Stimulated activated CD4-positive, alpha-beta T cell treated with anti-CD3 and anti-CD28 coated beads, TNF-alpha, amount 100 ng/mL, for 4 hours (primary cell): ENCODE measurements at regions not wholly inside any gene's neighbourhood (a gene's known extent, or its start where the extent isn't known, plus 50 kb on each side); places are given as distances from the start of the nearest gene placed in this dataset.
"Not testable (repeated sequence)": the region's sequence is repeated elsewhere in the genome, so short reads cannot be mapped to it uniquely, and the experiment has no call there.

Experiments used
- DNase-seq, 3 experiments: peaks; one replicate each; pipeline ENCODE4 v3.0.0-alpha.2; 2020; ENCODE audit warnings: low read depth in 3 of 3

DNA sequence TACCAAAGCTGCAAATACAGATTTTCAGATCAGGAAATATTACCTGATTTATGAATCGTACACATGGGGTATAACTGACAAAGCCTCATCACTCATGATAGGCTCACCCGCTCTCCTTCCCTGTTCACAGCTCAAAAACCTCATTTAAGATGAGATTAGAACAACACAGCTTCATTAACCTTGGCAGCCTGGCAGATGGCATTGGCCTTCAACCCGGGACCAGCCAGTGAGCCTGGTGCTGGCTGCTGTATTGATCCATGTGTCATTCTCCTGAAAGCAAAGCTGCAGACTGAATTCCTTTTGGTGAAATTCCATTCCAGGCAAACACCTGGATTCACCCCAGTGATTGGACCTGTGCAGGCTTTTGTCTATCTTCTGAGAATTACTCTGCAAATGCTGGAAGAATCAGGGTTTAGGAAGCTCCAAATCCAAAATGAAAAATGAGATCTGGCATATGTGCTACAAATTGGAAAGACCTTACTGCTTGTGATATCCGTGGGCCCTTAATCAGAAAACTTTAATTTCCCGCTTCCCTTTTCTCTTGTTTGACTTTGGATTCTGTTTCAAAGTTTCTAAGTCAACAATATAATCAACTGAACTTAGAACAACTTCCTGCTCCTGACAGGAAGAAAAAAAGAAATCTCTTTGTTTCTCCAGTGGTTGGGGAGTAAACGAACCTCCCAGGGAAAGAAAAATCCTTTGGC is 189.1 kb upstream of the KBTBD8 start:
- no peak for DNase-seq

DNA sequence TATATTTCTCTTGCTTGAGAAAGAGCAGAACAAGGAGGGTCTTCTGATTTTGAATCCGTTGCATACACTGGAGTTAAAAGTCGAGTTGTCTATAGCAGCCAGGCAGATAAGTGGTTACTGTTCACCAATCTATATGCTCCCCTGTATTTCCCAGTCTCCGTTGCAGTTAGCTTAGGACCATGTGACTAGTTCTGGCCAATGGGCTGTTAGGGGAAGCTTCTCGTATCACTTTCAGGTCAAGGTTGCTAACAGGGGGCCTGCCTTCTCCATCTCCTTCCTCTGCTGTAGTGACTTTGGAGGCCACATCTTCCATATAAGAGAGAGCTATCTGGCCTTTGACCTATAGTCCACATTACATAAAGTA is 188.5 kb upstream of the KBTBD8 start:
- no peak for DNase-seq

DNA sequence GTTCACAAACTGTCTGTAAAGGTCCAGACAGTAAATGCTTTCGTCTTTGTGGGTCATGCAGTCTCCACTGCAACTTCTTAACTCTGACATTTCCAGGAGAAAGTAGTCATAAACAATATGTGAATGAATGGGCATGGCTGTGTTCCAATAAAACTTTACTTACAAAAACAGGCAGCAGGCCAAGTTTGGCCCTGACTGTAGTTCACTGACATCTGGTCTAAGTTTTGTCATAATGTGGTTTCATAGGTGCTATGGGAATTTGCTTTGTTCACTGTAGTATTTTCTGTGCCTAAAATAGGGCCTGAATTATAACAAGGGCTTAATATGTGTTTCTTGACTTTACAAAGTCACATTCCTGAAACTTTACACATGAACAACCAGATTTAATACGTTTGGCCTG is 186.0 kb upstream of the KBTBD8 start:
- DNase-seq: no peak

DNA sequence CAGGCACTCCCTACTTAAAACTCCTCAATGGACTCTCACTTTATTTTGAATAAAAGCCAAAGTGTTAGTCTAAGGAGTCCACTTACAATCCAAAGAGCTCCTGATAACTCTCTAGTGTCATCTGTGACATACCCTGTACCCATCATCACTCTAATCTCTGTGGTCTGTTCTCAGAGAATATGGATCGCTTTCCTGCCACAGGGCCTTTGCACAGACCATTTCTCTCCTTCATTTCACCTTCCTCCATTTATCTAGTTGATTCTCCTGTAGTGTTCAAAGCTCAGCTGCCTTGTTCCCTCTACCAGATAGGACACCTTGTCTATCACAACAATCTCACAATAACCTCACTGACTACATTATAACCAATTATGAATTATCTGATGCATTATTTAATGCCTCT is 185.4 kb upstream of the KBTBD8 start:
- DNase-seq: no peak

DNA sequence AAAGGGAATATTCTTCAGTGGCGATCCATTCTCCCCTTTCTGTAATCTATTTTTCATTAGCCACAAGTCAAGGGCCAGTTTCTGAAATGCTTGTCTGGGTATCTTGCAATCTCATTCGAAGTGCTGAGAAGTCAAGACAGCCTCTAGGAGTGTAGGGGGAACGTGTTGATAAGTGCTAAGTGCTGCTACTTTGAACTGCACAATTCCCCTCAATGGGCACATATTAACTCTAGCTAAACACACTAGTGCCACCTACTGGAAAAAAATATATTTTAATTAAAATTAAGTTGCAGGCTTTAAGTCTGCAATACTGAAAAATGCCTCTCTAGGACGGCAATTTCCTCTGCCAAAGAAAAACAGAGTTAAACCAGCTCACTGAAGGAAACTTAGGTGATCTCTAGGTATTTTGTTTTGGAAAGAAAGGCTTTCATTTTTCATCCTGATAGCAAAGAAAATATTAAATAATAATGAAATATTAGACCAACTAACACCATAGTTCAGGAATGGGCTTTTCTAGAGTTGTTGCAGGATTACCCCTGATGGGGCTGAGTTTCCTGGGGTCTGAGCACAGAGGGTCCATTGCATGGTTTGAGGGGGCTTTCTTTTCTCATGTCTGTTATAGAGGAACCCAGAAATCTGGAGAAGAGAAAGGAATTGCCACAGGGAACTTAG is 181.9 kb upstream of the KBTBD8 start:
- no peak for DNase-seq

DNA sequence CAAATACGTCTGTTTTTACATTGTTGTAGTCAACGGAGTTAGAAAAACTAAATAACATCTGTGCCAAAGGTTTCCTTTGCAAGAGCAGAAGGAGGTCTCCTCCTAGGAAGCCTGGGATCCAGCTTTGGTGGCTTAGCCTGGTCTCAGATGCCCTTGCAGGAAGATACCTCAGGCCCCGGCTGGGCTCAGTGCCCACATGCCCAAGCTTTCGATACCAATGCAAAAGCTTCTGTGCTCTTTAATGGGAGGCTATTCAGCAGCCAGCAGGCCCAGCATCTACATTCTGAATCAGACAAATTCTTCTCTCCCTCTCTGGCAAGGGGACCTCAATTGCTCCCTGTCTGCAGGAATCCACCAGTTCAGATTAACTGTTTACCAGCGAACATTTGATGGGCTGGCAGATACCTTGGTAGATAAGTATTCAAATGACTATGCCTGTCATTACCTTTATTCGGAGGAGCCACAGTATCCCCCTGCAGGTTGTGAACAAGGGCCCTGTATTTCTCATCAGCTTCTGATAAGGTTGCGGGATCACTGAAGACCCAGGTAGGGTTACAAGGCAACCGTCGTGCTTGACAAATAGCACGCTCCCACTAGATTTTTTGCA is 180.1 kb upstream of the KBTBD8 start:
- DNase-seq: no peak

DNA sequence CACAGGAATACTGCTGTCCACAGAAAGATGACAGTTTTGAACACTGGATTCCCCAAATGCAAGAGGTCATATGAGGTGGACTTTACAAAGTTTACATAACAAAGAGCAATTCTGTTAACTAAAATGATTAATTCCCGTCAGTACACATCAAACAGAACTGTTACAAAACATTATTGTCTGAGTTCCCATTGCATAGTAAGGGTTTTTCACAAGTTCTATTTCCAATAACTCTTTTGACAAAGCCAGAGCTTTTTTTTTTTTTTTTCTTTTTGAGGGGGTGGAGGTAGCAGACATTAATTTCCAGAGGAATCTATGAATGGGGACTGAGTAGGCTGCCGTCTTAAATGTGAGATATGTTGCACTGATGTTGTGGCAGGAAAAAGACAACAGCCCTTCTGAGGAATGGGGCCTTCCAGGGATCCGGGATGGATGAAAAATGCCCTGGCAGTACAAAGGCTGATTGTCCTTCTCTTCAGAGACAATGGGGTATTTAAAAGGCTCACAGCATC is 178.1 kb upstream of the KBTBD8 start:
- DNase-seq: no peak

DNA sequence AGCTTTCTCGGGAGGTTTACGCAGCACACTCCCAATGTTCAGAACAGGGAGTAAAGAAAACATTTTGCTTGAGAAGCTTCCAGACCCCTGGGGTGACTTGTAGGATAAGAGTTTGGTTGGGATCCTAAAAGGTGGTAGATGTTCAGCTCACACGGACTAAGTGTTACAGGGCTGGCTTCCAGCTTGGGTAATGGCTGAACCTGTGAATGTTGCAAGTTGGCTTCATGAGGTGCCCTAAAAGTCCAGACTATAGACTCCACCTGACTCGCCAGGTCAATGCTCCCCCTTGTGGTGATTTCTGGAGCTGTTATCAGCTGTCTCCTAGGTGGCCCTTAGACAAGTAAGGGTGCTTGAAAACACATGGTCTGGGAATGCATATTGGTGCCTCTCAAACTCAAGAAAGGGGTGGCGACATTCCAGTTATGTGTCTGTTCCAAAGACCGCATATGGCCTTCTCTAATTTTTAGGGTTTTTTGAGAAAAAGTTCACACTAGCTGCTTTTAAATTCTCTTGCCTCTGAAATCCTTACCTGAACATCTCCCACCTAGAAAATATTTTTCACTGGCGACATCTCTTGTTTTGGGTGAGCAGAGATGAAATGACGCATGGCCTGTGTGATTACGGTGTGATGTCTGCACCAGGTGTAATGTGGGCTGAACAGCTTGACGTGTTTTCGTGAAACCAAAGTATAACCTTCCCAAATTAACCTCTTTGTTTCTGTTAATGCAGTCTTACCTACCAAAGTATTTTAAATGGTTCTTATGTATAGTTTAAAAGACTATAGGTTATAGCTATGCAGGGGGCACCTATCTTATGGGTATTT is 175.7 kb upstream of the KBTBD8 start:
- DNase-seq: peak; percentile 19 to 54 (median 31)

DNA sequence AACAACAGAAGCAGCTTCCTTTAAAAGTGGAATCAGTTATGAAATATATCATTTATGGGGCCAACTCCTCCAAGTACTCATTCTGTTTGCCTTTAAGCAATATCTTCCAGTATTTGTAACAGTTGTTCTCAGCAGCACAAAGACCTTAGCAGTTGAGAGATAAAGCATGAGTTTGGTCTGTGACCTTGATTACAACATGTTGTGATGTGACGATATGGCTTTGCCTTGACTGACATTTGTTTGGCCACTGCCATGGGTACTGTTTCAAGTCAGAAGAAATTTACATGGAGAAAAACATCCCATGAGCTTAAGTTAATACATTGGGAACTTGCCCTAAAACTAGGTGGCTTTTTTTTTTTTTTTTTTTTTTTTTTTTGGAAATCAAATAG is 175.1 kb upstream of the KBTBD8 start:
- DNase-seq: no peak

DNA sequence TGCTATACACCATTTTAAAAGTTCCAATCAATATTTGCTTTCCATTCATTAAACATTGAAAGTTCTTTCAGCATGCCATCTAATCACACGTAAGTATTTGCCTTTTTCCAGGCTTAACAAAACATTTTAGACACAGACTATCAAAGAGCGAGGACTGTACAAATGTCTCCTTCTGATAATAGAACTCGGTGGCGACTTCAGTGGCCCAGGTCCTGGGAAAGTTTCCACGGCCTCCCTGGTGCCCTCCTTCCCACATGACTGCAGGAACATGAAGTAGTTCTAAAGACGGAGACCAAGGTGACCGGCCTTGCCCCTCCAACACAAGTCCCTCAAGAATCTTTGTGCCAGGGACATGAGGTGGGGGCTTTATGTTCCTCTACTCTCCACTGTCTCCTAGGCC is 174.6 kb upstream of the KBTBD8 start:
- DNase-seq: no peak

DNA sequence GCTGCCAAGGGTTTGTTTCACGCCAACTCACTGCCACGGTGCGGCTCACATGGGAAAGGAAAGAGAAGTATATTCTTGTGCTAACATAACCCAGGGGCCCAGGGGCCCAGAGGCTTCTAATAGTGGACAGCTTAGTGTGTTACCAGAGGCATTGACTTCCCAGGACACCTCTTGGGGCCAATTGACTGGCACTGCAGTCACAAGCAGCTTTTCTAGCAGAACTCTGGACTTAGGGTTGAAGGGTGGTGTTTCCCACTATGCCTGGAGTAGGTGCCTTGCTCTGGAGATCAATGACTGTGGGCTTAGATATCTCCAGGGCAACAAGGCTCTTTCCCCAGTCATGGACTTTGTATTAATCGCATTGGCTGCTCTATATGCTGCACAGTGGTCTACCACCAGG is 172.7 kb upstream of the KBTBD8 start:
- no peak for DNase-seq

DNA sequence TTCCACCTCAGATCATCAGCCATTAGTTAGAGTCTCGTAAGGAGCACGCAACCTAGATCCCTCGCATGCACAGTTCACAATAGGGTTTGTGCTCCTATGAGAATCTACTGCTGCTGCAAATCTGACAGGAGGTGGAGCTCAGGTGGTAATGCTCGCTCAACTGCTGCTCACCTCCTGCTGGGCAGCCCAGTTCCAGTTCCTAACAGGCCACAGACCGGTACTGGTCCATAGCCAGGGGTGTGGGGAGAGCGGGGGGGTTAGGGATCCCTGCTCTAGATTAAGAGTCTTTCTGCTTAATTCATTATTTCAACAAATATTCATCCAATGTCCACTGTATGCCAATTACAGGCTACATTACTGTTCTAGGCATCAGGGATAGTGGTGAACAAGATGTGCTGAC is 170.4 kb upstream of the KBTBD8 start:
- DNase-seq: no peak

DNA sequence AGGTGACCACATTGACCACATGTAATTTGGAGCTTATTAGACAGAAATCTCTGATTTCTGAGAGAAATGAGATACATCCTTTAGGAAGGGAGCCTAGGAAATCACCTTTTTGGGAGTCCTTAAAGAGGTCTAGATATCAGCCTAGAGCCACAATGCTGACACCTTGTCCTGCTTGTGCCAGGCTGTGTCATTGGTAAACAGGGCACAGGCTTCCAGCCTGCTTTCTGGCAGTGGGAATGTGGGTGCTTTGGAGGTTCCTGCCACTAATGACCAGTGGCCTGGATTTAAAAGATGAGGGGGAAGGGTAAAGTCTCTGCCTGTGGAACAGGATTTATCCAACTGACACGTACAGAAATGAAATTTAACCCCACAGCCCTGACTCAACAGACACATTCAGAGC is 169.8 kb upstream of the KBTBD8 start:
- DNase-seq: no peak

DNA sequence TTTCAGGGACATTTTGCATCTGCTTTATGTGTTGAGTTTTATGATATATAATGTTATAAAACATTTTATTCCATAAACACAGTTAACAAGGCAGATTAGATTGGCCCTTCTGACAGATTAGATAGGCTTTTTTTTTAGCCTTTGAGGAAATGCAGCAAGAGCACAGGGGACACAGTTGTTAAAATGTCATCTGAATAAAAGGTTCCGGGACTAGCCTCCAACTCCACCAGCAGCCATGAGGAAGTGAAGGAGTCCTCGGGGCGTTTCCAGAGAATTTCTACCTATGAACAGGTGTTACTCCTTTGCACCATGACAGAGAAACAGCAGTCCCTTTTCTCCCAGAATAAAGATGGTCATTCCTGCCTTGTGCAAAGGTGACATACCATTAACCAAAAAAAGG is 167.8 kb upstream of the KBTBD8 start:
- no peak for DNase-seq

DNA sequence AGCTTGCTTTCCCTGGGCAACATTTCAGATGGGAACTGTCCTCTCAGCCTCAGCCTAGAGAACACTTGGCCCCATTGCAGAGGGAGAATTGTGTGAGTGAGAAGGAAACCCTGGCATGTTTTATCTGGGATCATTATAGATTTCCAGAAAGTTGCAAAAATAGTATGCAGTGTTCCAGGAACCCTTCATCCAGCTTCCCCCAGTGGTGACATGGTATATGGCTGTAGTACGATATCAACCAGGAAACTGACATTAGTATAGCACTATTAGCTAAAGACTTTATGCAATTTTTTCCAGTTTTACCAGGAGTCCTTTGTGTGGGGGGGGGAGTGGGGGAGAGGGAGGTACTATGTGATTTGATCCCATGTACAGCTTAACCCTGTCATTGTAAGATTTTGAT is 166.2 kb upstream of the KBTBD8 start:
- no peak for DNase-seq

DNA sequence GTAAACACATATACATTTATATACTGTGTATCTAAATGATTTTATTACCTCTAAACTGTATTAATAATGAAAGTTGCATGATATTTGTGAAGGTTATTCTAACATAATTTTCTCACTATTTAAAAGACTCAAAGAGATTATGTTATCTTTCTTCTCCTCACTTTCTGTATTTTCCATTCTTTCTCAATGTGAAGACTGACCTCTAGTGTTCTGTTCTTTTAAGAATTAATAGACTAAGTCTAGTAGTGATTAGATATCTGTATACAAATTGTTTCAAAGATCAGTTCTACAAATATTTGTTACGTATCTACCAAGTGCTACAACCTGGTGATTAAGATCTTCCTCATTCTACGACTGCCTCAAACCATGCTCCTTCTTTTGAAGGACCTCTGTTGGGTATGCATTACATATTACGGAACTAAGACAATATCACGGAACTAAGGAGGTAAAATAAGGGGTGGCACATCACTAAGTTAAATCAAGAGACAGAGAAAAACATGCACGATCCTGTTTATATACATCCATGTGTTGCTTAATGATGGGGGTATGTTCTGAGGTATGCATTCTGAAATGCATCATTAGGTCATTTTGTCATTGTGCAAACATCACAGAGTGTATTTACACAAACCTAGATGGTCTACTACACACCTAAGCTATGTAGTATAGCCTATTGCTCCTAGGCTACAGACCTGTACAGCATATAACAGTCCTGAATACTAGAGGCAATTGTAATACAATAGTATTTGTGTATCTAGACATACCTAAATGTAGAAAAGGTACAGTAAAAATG is 161.5 kb upstream of the KBTBD8 start:
- DNase-seq: no peak

DNA sequence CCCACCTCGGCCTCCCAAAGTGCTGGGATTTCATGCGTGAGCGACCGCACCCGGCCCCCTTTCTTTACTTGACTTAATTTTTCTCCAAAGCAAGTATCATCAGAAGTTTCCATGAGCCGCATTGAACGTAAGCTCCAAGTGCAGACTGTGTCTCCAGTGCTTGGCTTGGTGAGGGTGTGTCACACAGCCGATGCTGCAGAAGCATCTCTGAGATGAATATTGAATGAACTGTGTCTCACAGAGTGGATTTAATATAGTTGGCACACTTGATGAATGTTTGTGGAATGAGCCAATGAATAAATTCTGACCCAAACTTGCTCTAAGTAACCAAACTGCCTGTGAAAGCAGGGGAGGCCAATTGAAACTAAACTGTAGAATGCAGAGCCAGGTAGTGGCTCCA is 159.4 kb upstream of the KBTBD8 start:
- no peak for DNase-seq

DNA sequence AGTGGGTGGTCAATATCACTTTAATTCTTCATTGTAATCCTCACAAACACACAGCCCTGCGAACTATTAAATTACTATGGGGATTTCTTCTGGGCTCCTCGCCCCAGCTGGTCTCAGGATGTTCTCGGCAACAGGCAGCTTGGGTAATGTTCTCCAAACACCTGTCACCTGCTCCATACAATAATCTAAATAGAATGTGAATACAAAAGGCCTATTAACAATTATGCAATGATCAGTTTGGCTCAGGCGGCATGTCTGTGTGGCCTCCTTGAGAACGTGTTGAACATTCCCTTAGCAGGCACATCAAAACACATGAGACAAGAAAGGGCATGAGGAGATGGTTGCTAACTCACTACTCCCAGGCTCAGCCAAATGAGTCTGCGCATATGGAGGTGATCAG is 158.6 kb upstream of the KBTBD8 start:
- no peak for DNase-seq

DNA sequence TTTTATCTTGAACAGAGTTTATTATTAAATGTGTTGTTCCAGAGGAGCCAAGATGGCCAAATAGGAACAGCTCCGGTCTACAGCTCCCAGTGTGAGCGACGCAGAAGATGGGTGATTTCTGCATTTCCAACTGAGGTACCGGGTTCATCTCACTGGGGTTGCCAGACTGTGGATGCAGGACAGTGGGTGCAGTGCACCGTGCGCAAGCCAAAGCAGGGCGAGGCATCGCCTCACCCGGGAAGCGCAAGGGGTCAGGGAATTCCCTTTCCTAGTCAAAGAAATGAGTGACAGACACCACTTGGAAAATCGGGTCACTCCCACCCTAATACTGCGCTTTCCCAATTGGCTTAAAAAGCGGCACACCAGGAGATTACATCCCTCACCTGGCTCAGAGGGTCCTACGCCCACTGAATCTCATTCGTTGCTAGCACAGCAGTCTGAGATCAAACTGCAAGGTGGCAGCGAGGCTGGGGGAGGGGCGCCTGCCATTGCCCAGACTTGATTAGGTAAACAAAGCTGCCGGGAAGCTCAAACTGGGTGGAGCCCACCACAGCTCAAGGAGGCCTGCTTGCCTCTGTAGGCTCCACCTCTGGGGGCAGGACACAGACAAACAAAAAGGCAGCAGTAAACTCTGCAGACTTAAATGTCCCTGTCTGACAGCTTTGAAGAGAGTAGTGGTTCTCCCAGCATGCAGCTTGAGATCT is 155.2 kb upstream of the KBTBD8 start:
- not testable (repeated sequence) for DNase-seq

DNA sequence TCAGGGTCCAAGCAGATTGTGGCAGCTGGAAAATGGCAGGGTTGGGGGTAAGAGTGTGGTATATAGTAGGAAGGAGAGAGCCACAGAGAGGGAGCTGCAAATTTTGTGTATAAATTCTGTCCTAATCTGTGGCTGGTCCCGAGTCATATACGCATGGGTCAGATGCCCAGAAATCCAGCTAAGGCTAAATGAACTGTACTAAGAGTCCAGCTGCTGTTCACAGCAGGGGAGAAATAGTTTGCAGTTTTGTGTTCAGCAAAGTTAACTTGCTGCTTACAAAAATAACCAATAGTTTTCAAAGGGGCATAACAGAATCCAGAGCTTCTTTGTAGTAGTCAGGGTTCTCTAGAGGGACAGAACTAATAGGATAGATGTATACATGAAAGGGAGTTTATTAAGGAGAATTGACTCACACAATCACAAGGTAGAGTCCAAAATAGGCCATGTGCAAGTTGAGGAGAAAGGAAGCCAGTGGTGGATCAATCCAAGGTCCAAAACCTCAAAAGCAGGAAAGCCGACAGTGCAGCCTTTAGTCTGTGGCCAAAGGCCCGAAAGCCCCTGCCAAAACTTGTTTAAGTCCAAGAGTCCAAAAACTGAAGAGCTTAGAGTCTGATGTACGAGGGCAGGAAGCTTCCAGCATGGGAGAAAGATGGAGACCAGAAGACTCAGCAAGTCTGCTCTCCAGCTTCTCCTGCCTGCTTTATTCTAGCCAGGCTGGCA is 146.1 kb upstream of the KBTBD8 start:
- no peak for DNase-seq
